ENCODE measurements at regions not wholly inside any gene's neighbourhood (a gene's known extent, or its start where the extent isn't known, plus 50 kb on each side); places are given as distances from the start of the nearest gene placed in this dataset.
"Not testable (repeated sequence)": the region's sequence is repeated elsewhere in the genome, so short reads cannot be mapped to it uniquely, and the experiment has no call there.

DNA sequence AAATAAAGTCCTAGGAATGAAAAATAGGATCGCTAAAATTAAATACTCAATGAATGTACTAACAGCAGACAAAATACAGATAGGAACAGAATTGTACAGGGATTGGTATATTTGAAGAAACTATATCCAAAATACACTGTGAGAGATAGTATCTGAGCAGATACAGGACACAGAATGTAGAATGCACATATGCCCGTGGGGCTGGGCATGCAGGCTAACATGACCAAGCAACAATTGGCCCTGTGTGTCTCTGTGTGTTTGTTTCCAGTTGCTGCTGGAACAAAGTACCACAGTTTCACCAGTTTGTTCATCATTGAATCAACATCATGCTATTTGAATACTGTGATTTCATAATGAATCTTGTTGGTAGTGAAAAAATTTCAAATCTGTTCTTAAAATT is 127.6 kb downstream of the PMAIP1 start:
- DNase-seq (ENCODE audit: low spot score) = no peak
- in situ Hi-C loops (cut with HindIII; ENCODE audit: low sequenced_read_pairs) = no loop called here

DNA sequence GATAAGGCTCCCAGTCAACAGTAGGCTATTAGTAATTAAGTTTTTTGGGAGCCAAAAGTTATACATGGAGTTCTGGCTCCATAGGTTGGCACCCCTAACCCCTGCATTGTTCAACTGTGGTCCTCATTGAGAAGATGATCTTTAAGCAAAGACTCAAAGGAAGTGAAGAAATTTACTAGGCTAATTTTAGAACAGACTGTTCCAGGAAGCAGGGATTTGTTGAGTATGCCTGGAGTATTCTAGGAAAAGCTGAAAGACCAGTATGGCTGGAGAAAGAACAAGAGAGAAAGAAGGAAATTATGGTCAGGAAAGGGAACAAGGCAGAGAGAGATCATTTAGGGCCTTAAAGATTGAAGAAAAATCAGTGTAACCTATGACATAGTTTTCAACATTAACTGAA is 125.1 kb downstream of the PMAIP1 start:
- in situ Hi-C loops (cut with HindIII; ENCODE audit: low sequenced_read_pairs) = no loop called here

DNA sequence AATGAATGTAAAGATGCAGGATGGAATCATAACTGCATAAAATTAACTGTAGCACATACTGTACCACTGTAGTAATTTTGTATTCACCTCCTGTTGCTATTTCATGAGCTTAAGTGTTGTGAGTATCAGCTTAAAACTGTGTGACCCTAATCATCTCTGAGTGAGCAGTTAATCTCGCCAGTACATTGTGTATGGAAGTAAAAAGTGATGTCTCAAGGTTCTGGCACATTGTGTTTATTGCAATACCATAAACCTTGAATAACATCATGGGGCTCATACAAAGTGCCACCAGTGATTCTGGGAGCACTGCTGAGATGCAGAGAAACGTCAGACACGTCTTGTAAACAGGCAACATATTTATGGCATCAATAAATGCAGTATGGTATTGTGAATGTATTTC is 124.5 kb downstream of the PMAIP1 start:
- in situ Hi-C loops (cut with HindIII; ENCODE audit: low sequenced_read_pairs) = no loop called here

More for the DNA sequence above, 125.1 kb downstream of the PMAIP1 start:
- DNase-seq (ENCODE audit: low spot score) = no peak

DNA sequence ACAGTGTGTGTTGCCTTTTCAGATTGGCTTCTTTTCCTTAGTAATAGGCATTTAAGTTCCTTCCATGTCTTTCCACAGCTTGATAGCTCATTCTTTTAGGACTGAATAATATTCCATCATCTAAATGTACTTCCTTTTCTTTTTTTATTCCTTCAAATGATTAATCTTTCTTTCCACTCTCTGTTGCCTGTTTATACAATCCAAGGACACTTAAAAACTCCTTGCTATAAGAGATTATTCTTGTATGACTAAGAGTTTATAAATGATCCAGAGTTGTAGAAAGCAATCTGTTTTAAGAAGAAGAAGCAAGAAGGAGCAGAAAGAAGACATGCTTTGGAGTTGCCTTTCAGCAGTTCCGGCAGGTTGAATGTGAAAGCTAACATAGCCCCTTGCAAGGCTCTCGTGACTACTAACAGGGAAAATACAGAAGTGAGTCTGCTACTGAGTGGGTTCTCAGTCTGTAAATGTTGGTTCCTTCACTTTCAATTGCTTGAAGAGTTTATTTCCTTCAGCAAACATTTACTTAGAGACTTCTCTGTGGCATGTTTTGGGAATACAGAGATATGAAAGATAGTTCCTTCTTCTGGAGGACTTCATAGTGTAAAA is 123.0 kb downstream of the PMAIP1 start:
- in situ Hi-C loops (cut with HindIII; ENCODE audit: low sequenced_read_pairs) = no loop called here
- DNase-seq (ENCODE audit: low spot score) = no peak

More for the DNA sequence above, 124.5 kb downstream of the PMAIP1 start:
- no peak for DNase-seq (ENCODE audit: low spot score)

DNA sequence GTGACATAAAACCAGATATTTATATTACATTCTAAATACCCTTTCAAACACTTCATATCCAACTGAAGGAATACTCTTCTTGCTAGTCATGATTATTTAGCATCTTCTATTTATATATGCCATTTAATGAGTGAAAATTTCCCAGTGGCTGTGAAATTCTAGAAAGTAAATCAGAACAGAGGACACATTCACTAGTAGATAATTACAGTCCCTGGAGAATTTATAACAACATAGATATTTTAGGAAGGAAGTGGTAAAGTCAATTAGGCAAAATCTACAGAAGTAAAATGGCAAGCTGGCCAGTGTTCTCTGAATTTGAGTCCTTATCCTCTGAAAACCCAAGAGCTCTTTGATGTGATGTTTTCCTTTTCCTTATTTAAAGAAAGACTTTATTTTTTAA is 121.8 kb downstream of the PMAIP1 start:
- no peak for DNase-seq (ENCODE audit: low spot score)
- in situ Hi-C loops (cut with HindIII; ENCODE audit: low sequenced_read_pairs) = no loop called here

DNA sequence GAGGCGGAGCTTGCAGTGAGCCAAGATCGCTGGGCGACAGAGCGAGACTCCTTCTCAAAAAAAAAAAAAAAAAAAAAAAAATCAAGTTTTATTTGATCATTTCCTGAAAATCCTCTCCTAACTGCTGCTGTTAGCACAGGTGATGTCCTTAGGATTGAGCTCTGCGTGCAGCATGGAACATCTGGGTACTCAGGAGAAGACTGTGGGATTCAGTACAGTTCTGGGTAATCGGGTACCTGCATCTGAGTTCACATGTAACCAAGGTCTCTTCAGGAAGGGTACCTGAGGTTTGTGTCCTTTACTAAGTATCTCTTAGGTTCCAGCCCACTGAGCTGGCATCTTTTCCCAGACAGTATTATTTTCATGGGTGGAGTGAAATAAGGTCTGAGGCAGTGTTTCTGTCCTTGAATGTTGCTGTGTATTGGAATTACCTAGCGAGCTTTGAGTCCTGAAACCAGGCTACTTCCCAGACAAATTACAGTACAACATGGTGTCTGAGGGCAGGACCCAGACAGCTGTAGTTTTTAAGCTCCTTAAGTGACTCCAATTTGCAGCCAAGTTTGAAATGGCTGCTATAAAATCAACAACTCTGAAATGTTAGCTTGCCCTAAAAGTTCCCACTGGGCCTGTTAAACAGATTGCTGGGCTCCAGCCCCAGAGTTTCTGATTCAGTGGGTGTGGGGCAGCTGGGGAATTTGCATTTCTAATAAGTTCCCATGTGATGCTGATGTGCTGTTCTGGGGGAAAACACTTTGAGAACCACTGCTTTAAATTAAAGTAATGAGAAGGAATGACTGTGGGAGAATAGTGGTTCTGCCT is 120.5 kb downstream of the PMAIP1 start:
- in situ Hi-C loops (cut with HindIII; ENCODE audit: low sequenced_read_pairs) = no loop called here
- DNase-seq (ENCODE audit: low spot score) = no peak

DNA sequence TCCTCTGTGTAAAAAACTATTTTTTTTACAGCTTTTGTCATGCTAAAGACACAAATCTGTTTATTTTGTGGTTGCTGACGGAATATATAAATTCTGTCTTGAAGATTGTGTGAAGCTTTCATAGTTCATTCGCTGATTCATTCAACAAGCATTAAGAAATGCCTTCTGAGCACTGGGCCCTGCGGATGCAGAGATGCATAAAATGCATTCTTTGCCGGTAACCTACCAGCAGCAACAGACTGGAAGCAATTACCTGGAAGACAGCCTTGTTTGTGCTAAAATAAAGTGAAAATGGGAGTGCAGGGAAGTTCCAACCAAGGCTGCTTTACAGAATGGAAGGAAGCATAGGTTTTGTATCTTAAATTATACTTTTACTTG is 119.7 kb downstream of the PMAIP1 start:
- DNase-seq (ENCODE audit: low spot score) = no peak

DNA sequence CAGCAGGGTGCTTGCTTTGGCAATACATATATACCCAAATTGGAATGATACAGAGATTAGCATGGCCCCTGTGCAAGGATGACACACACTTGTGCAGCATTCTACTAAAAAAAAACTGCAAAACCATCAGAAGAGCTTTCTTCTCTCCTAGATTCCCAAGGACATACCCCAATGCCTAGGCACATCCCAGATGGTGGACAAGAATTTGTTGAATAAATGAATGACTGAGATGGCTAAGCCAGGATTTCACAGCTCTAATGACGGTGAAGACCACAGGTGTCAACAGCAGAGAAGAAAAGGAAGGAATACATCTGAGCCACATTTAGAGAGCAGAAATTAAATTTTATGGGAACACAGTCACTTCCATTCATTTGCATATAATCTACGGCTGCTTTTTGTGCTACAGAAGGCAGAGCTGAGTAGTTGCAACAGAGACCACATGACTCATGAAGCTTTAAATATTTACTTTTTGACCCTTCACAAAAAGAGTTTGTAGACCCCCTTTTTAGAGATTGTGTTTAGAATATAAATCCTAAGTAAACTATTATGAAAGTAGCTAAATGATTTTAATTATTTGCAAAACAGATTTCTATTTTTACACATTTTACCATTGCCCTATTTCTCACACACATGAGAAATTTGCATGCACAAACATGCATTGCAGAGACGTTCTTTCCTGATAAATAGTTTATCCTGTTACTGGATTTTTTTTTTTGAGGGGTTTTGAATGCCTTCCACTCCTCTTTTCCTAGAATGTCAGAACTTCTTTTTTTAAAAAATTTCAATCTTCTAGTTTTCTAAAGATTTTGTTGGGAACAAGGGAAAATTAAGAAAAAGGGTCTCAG is 119.0 kb downstream of the PMAIP1 start:
- in situ Hi-C loops (cut with HindIII; ENCODE audit: low sequenced_read_pairs) = no loop called here
- DNase-seq (ENCODE audit: low spot score) = no peak

More for the DNA sequence above, 119.7 kb downstream of the PMAIP1 start:
- in situ Hi-C loops (cut with HindIII; ENCODE audit: low sequenced_read_pairs) = no loop called here

DNA sequence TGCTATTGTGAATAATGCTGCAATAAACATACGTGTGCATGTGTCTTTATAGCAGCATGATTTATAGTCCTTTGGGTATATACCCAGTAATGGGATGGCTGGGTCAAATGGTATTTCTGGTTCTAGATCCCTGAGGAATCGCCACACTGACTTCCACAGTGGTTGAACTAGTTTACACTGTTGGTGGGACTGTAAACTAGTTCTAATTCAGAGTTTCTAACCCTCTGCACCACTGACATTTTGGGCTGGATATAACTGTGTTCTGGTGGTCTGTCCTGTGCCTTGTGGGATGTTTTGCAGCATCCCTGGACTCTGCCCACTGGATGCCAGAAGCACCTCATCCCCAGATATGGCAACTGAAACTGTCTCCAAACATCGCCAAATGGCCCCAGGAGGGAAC is 118.3 kb downstream of the PMAIP1 start:
- in situ Hi-C loops (cut with HindIII; ENCODE audit: low sequenced_read_pairs); DNase-seq (ENCODE audit: low spot score): not testable (repeated sequence)

DNA sequence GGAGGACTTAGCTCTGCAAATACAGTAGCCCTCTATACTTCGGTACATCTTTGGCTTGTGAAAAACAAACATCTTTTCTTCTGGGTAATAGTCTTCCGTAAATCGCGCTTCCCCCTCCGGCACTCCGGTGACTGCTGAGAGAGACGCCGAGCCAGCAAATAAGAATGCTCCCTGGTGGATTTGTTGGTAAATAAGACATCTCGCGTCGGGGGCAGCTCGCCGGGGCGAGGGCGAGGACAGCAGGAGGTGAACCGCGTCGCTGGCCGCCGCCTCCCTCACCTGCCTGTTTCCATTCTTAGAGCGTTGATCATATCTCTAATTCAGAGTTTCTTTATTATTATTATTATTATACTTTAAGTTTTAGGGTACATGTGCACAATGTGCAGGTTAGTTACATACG is 117.6 kb downstream of the PMAIP1 start:
- in situ Hi-C loops (cut with HindIII; ENCODE audit: low sequenced_read_pairs) = no loop called here
- no peak for DNase-seq (ENCODE audit: low spot score)

DNA sequence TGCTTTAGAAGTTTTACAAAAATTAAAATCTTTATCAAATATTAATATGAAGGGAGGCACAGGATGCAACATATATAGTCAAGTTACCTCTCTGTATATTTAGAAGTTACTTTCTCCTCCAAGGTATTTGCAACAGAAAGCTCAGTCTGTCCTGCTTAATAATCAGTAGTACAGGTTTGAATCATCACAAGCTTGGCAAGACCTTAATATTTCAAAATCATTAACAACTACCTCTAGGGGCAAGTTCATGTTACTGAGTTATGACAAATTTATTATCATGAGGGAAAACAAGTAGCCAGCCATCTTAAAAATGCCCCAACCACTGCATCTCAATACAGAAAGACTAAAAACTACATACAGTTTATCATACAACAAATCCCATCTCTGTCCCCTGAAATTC is 116.0 kb downstream of the PMAIP1 start:
- DNase-seq (ENCODE audit: low spot score); in situ Hi-C loops (cut with HindIII; ENCODE audit: low sequenced_read_pairs): not testable (repeated sequence)

DNA sequence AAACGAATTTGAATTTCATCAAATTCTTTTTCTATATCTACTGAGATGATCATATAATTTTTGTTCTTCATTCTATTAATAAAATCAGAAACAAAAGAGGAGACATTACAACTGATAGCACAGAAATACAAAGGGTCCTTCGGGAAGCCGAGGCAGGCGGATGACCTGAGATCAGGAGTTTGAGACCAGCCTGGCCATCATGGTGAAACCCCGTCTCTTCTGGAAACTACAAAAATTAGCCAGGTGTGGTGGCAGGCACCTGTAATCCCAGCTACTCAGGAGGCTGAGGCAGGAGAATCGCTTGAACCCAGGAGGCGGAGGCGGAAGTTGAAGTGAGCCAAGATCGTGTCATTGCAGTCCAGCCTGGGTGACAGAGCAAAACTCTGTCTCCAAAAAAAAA is 113.4 kb downstream of the PMAIP1 start:
- in situ Hi-C loops (cut with HindIII; ENCODE audit: low sequenced_read_pairs) = not testable (repeated sequence)

DNA sequence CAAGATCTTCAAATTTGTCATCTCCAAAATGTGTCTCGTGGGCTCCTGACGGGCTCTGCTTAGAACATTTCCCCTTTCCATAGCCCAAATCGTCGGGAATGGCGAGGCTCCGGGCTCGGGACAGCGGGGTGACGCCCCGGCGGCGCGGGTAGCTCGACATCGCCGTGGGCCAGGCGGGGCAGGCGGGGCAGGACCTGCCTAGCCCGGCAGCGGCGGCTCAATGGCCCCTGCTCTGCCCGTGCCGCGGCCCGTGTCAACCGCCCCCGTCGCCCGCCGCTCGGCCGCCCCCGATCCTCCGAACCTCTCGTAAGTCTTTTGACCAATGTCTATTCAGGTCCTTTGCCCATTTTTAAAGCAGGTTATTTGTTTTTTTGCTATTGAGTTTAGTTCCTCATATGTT is 111.2 kb downstream of the PMAIP1 start:
- in situ Hi-C loops (cut with HindIII; ENCODE audit: low sequenced_read_pairs) = no loop called here
- no peak for DNase-seq (ENCODE audit: low spot score)

More for the DNA sequence above, 113.4 kb downstream of the PMAIP1 start:
- not testable (repeated sequence) for DNase-seq (ENCODE audit: low spot score)

DNA sequence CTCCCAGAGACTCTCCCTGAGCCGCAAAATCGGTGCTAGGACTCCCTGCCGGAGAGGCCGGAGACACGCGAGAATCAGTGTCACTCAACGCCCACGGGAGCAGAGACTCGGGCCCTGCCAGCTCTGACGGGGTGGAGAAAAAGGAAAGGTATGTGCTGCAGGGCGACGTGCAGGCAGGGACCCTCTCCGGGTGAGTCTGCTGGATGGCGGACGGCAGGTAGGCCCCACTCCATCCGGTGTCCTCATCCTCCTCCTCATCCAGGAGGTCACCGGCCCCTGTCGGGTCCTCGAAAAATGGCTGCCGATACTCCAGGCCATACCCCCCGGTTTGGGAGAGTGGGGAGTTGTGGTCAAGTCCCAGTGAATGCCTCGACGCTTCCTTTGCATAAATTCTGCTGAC is 110.7 kb downstream of the PMAIP1 start:
- DNase-seq (ENCODE audit: low spot score) = no peak
- in situ Hi-C loops (cut with HindIII; ENCODE audit: low sequenced_read_pairs) = no loop called here

DNA sequence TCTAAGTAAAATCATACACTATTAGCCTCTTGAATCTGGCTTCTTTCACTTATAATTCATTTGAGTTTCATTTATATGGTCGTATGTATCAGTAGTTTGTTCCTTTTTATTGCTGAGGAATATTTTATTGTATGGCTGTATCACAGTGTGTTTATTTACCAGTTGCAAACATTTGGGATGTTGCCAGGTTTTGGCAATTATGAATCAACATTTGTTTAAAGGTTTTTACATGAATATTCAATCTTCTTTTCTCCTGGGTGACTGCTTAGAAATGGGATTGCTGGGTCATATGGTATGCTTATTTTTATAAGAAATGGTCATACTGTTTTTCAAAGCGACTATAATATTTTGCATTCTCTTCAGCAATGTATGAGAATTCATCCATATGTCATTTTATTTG is 107.9 kb downstream of the PMAIP1 start:
- no peak for DNase-seq (ENCODE audit: low spot score)
- in situ Hi-C loops (cut with HindIII; ENCODE audit: low sequenced_read_pairs) = no loop called here

DNA sequence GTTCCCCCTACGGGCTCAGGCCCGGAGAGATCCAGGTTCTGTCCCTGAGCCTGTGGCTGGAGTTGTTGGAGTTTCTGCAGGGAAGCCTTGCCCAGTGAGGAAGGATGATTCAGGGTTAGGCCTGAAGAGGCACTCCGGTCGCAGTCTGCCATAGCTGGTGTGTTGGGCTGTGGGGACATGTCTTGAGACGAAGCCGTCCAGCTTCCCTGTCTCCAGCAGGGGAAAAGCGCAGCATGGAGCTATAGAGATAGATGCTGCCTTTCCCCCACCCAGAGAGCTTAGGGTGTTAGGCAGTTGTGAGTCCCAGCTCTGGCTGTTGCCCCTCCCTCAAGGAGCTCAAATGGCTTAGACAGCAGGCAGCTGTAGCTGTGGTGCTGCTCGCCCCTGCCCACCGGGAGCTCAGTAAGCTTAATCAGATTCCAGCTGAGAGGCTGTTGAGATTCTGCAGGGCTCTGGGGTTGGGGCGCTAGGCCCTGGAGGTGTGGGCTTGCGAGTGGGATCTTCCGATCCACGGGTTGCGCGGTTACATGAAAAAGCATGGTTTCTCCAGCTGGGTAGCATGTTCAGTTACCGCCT is 103.9 kb downstream of the PMAIP1 start:
- in situ Hi-C loops (cut with HindIII; ENCODE audit: low sequenced_read_pairs) = no loop called here
- DNase-seq (ENCODE audit: low spot score) = no peak

DNA sequence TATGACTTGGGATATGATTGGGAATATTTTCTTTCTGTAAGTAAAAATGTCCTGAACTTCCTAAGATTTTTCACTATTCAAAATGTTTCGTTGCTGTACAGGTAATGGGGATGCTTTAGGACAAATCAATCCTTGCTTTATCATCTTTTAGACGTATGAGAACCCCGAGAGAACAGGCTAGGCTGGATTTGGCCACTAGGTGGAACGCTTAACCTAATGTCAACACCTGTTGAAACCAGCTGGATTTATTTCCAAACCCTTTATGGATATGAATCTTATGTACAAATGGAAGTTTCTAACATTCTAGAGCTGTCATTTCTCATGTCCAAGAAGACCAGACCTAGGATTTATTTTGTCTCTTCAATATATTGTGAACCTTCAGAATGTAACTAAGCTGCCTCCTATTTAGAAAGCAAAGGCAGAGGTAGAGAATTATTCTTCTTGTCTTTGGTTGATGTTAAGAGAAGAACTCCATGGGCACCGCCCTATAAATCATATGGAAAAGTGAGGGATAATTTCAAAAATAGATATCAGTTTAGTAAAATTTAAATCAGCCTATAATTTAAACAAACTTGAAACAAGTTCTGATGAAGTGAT is 96.7 kb downstream of the PMAIP1 start:
- DNase-seq (ENCODE audit: low spot score) = no peak
- in situ Hi-C loops (cut with HindIII; ENCODE audit: low sequenced_read_pairs) = no loop called here

DNA sequence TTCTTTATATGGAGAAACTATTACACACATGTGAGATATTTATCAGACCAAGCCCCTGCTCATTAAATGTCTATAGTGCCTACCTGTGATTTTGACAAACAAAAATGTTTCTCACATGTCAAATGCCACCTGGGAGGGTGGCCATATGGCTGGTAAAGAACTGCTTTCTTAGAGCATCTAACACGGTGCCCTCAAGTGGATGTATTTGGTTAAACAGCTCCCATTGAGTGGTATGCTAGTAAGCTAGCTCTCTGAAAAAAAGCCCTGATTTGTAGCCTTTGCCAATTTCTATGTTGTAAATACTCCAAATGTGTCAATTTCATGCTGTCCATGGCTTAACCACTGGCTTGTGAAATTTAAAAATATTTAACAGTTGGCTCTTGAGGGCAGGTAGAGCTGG is 94.6 kb downstream of the PMAIP1 start:
- in situ Hi-C loops (cut with HindIII; ENCODE audit: low sequenced_read_pairs) = no loop called here
- no peak for DNase-seq (ENCODE audit: low spot score)

DNA sequence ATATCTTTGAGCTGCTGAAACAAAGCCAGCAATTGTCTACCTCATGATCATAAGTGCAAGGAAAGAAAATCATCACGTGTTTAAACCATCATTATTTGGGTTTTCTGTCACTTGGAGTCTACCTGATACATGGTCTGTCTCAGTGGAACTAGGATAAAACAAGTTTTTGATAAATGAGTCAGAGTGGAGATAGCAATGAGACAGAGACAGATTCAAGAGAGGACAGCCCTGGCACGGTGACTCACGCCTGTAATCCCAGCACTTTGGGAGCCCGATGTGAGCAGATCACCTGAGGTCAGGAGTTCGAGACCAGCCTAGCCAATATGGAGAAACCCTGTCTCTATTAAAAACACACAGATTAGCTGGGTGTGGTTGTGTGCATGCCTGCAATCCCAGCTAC is 93.8 kb downstream of the PMAIP1 start:
- in situ Hi-C loops (cut with HindIII; ENCODE audit: low sequenced_read_pairs) = no loop called here
- DNase-seq (ENCODE audit: low spot score) = no peak

All from G401 (cell line).